GM10248 (cell line): ENCODE measurements at regions not wholly inside any gene's neighbourhood (a gene's known extent, or its start where the extent isn't known, plus 50 kb on each side); places are given as distances from the start of the nearest gene placed in this dataset.

Source experiments
- CTCF ChIA-PET: fragments of 300-600 bp; sonication (Branson Sonifier 250); formaldehyde crosslinking; extraction: SDS; loops from one replicate; lab custom pipeline; 2021; ENCODE audit warnings: antibody characterized with exemption; lab: Yijun Ruan, JAX
- POLR2A ChIA-PET: fragments of 350-650 bp; sonication (Branson Sonifier 250); formaldehyde crosslinking; extraction: SDS; loops from one replicate; lab custom pipeline; 2020; ENCODE audit warnings: antibody characterized with exemption; lab: Yijun Ruan, JAX
- DNase-seq: peaks from one replicate; pipeline ENCODE4 v3.0.0; 2012; ENCODE audit errors: extremely low spot score
- CTCF ChIP-seq: IDR thresholded peaks from 2 replicates; pipeline ENCODE4 v1.5.1; 2012; ENCODE audit warnings: mild to moderate bottlenecking, low read depth; ENCODE audit errors: extremely low read depth, missing control alignments, control extremely low read depth

- no peak for DNase-seq
- no peak for TF ChIP-seq CTCF
- ChIA-PET CTCF (interaction anchor here (0.6 kb wide), 1 partner anchor 65 kb away, joined by 3 read pairs; no protein-coding TSS in a partner anchor), POLR2A (no interaction called here)
These were observed 748.7 kb downstream of the TNS3 start for GRCh38 chr7:46833197-46833596.

- no peak for DNase-seq
- no peak for TF ChIP-seq CTCF
- ChIA-PET POLR2A (no interaction called here), CTCF (no interaction called here)
These were observed 749.8 kb downstream of the TNS3 start for GRCh38 chr7:46832136-46832535.

- TF ChIP-seq CTCF, result no peak
These were observed 762.1 kb downstream of the TNS3 start for GRCh38 chr7:46819819-46820218.

GRCh38 chr7:46814516-46815250, 767.2 kb downstream of the TNS3 start:
- no peak for DNase-seq
- ChIA-PET POLR2A (no interaction called here), CTCF (interaction anchor here (1.0 kb wide), 1 partner anchor 304 kb away, joined by 3 read pairs; no protein-coding TSS in a partner anchor)
- TF ChIP-seq CTCF, result no peak

More at GRCh38 chr7:46819819-46820218, 762.1 kb downstream of the TNS3 start:
- ChIA-PET POLR2A (no interaction called here), CTCF (no interaction called here)
- DNase-seq, result no peak

GRCh38 chr7:46812101-46812675, 769.7 kb downstream of the TNS3 start:
- ChIA-PET POLR2A (no interaction called here), CTCF (no interaction called here)
- TF ChIP-seq CTCF, result no peak
- no peak for DNase-seq

GRCh38 chr7:46811529-46811928, 770.4 kb downstream of the TNS3 start:
- TF ChIP-seq CTCF, result no peak
- CTCF ChIA-PET, result no interaction called here
- POLR2A ChIA-PET, result no interaction called here
- DNase-seq, result no peak
